Smooth muscle cell (in vitro differentiated cells): ENCODE measurements at regions not wholly inside any gene's neighbourhood (a gene's known extent, or its start where the extent isn't known, plus 50 kb on each side); places are given as distances from the start of the nearest gene placed in this dataset.

ENCODE experiments used
- DNase-seq: peaks from one replicate; lab custom pipeline; 2025; ENCODE audit not compliant: unreplicated experiment; lab: John Stamatoyannopoulos, UW
- H2AFZ ChIP-seq: fragments of 200-600 bp; sonication (generic); 2 replicates; pipeline ENCODE4 v1.6.0; 2016; ENCODE audit warnings: antibody characterized with exemption, low read depth, mild to moderate bottlenecking
- H3F3A ChIP-seq: fragments of 200-600 bp; sonication (generic); 2 replicates; pipeline ENCODE4 v1.6.0; 2017; ENCODE audit warnings: antibody characterized with exemption, low read depth
- H3K27ac ChIP-seq: fragments of 200-600 bp; sonication (generic); 2 replicates; pipeline ENCODE4 v1.5.1; 2016; ENCODE audit warnings: low read depth, mild to moderate bottlenecking
- H3K27me3 ChIP-seq: fragments of 200-600 bp; sonication (generic); 2 replicates; pipeline ENCODE4 v1.6.1; 2016; ENCODE audit warnings: low read depth, mild to moderate bottlenecking
- H3K36me3 ChIP-seq: fragments of 200-600 bp; sonication (generic); 2 replicates; pipeline ENCODE4 v1.5.1; 2016; ENCODE audit warnings: low read depth
- H3K4me1 ChIP-seq: fragments of 200-600 bp; sonication (generic); 2 replicates; pipeline ENCODE4 v1.5.1; 2016; ENCODE audit warnings: low read depth
- H3K4me2 ChIP-seq: fragments of 200-600 bp; sonication (generic); 2 replicates; pipeline ENCODE4 v1.6.0; 2016; ENCODE audit warnings: mild to moderate bottlenecking
- H3K4me3 ChIP-seq: fragments of 200-600 bp; sonication (generic); 2 replicates; pipeline ENCODE4 v1.5.1; 2016; ENCODE audit warnings: mild to moderate bottlenecking
- H3K79me2 ChIP-seq: fragments of 200-600 bp; sonication (generic); 2 replicates; pipeline ENCODE4 v1.6.0; 2016; ENCODE audit warnings: low read depth, mild to moderate bottlenecking
- H3K9ac ChIP-seq: fragments of 200-600 bp; sonication (generic); 2 replicates; pipeline ENCODE4 v1.6.0; 2016; ENCODE audit warnings: low read depth
- H3K9me3 ChIP-seq: fragments of 200-600 bp; sonication (generic); replicated peaks from 2 replicates; pipeline ENCODE4 v1.5.1; 2016; ENCODE audit warnings: low read depth
- H4K20me1 ChIP-seq: fragments of 200-600 bp; sonication (generic); 2 replicates; pipeline ENCODE4 v1.6.0; 2016; ENCODE audit warnings: low read depth
- CTCF ChIP-seq: fragments of 200-600 bp; sonication (generic); IDR thresholded peaks from 2 replicates; pipeline ENCODE4 v1.5.1; 2017; ENCODE audit warnings: borderline replicate concordance, mild to moderate bottlenecking, antibody characterized with exemption; ENCODE audit not compliant: insufficient read depth, poor library complexity, severe bottlenecking
- WGBS: methylation state at CpG from one replicate; pipeline ENCODE4 v1.1.7; 2016; ENCODE audit warnings: low lambda C conversion rate; 5-methylcytosine and 5-hydroxymethylcytosine counted together

- 73% methylated on average over 3 of the region's 3 CpGs for WGBS
- H3K27me3 ChIP-seq, result no peaks in the 10 kb centered on the region
- no peaks in the 10 kb centered on the region for H3K79me2 ChIP-seq
- H3K4me1 ChIP-seq, result no peaks in the 10 kb centered on the region
- H3K9ac ChIP-seq, result no peak overlapping the region
- H3K27ac ChIP-seq, result peak overlapping the region; percentile 50
- DNase-seq, result no peak
- H3K4me3 ChIP-seq, result no peak overlapping the region
- TF ChIP-seq CTCF, result no peak
- H3K36me3 ChIP-seq, result no peaks in the 10 kb centered on the region
- no peaks in the 10 kb centered on the region for H4K20me1 ChIP-seq
- no peaks in the 10 kb centered on the region for H3F3A ChIP-seq
- no peaks in the 10 kb centered on the region for H3K9me3 ChIP-seq
- peak overlapping the region; percentile 69 for H3K4me2 ChIP-seq
- peak overlapping the region; percentile 52 for H2AFZ ChIP-seq
Measured at GRCh38 chr14:28577187-28577586, 189.4 kb upstream of the FOXG1 start.

GRCh38 chr14:28577711-28578131 is 188.9 kb upstream of the FOXG1 start:
- Histone ChIP-seq H2AFZ (peak overlapping the region; percentile 52), H3K79me2 (no peaks in the 10 kb centered on the region), H3K36me3 (no peaks in the 10 kb centered on the region), H3K4me1 (no peaks in the 10 kb centered on the region), H3K4me3 (no peak overlapping the region), H3K9ac (no peak overlapping the region), H3K9me3 (no peaks in the 10 kb centered on the region), H4K20me1 (no peaks in the 10 kb centered on the region), H3F3A (no peaks in the 10 kb centered on the region), H3K27ac (peak overlapping the region; percentile 50), H3K4me2 (peak overlapping the region; percentile 69), H3K27me3 (no peaks in the 10 kb centered on the region)
- no peak for TF ChIP-seq CTCF
- no peak for DNase-seq
- WGBS, result 67% methylated on average over 2 of the region's 2 CpGs

GRCh38 chr14:28584951-28585350 is 181.6 kb upstream of the FOXG1 start:
- Histone ChIP-seq H3K36me3 (no peaks in the 10 kb centered on the region), H2AFZ (no peak overlapping the region), H3K9ac (no peak overlapping the region), H3K4me2 (no peak overlapping the region), H3K4me1 (no peaks in the 10 kb centered on the region), H3K9me3 (no peaks in the 10 kb centered on the region), H3K27me3 (no peaks in the 10 kb centered on the region), H4K20me1 (no peaks in the 10 kb centered on the region), H3F3A (no peaks in the 10 kb centered on the region), H3K4me3 (no peak overlapping the region), H3K27ac (no peak overlapping the region), H3K79me2 (no peaks in the 10 kb centered on the region)
- 90% methylated on average over 2 of the region's 2 CpGs for WGBS
- TF ChIP-seq CTCF, result no peak
- DNase-seq, result no peak

- H4K20me1 ChIP-seq, result no peaks in the 10 kb centered on the region
- H3F3A ChIP-seq, result no peaks in the 10 kb centered on the region
- H3K36me3 ChIP-seq, result no peaks in the 10 kb centered on the region
- no peaks in the 10 kb centered on the region for H3K27me3 ChIP-seq
- no peak overlapping the region for H2AFZ ChIP-seq
- H3K4me1 ChIP-seq, result no peaks in the 10 kb centered on the region
- H3K4me3 ChIP-seq, result no peak overlapping the region
- WGBS, result 68% methylated on average over 1 of the region's 1 CpG
- H3K27ac ChIP-seq, result no peak overlapping the region
- no peaks in the 10 kb centered on the region for H3K9me3 ChIP-seq
- H3K4me2 ChIP-seq, result no peak overlapping the region
- no peaks in the 10 kb centered on the region for H3K79me2 ChIP-seq
- TF ChIP-seq CTCF, result no peak
- DNase-seq, result no peak
- H3K9ac ChIP-seq, result no peak overlapping the region
Measured at GRCh38 chr14:28589792-28590191, 176.8 kb upstream of the FOXG1 start.
